ENCODE measurements at regions not wholly inside any gene's neighbourhood (a gene's known extent, or its start where the extent isn't known, plus 50 kb on each side); places are given as distances from the start of the nearest gene placed in this dataset.

DNA sequence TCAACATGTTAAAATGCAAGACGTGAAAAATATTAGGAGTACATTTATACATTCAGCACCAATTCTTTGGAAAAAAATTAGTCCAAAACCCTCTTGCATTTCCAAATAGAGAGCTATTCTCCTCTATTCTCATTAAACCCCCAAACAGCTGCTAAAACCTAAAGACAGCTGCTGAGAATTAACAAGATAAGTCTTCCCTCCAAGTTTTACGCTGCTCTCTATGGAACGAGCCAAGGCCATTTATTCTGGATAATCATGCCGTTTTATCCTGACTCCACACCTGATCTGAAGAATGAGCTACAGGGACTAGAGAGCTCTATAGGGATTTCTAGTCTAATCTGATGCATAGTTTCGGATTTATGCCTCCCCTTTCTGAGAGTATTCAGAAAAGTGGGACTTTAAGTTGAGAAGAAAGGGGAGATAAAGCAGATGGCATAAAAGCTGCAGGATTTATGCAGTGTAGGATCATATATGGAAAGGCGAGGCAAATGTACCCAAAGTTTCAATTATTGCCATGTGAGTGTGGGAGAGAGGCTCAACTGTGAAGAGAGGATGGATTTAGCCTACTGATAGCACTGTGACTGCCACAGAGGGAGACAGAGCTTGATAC, 64.7 kb upstream of the HS3ST5 start:
- TF ChIP-seq KLF10 (CRISPR knock-in tag; IDR thresholded peaks at IDR 0.05) (no peak), EP300 (IDR thresholded peaks at IDR 0.05; ENCODE audit: low read length) (no peak), SMARCA5 (IDR thresholded peaks at IDR 0.05) (no peak), SP1 (CRISPR knock-in tag; IDR thresholded peaks at IDR 0.05) (no peak), CBX3 (IDR thresholded peaks at IDR 0.05; ENCODE audit: borderline replicate concordance in 1 of 2, low read length in 2 of 2) (no peak), FOXA1 (IDR thresholded peaks at IDR 0.05; ENCODE audit: borderline replicate concordance) (no peak), CHD2 (IDR thresholded peaks at IDR 0.05; ENCODE audit: low read depth, low read length) (no peak), ZNF780A (CRISPR knock-in tag; IDR thresholded peaks at IDR 0.05) (no peak), ATF1 (CRISPR knock-in tag; IDR thresholded peaks at IDR 0.05) (no peak), ATF1 (tag; IDR thresholded peaks at IDR 0.05) (no peak)
- TF ChIP-seq, protein P1, sequence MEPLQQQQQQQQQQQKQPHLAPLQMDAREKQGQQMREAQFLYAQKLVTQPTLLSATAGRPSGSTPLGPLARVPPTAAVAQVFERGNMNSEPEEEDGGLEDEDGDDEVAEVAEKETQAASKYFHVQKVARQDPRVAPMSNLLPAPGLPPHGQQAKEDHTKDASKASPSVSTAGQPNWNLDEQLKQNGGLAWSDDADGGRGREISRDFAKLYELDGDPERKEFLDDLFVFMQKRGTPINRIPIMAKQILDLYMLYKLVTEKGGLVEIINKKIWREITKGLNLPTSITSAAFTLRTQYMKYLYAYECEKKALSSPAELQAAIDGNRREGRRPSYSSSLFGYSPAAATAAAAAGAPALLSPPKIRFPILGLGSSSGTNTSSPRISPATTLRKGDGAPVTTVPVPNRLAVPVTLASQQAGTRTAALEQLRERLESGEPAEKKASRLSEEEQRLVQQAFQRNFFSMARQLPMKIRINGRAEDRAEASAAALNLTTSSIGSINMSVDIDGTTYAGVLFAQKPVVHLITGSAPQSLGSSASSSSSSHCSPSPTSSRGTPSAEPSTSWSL (CRISPR knock-in tag; IDR thresholded peaks at IDR 0.05; ENCODE audit: borderline replicate concordance), result no peak
- TF ChIP-seq, protein P2, sequence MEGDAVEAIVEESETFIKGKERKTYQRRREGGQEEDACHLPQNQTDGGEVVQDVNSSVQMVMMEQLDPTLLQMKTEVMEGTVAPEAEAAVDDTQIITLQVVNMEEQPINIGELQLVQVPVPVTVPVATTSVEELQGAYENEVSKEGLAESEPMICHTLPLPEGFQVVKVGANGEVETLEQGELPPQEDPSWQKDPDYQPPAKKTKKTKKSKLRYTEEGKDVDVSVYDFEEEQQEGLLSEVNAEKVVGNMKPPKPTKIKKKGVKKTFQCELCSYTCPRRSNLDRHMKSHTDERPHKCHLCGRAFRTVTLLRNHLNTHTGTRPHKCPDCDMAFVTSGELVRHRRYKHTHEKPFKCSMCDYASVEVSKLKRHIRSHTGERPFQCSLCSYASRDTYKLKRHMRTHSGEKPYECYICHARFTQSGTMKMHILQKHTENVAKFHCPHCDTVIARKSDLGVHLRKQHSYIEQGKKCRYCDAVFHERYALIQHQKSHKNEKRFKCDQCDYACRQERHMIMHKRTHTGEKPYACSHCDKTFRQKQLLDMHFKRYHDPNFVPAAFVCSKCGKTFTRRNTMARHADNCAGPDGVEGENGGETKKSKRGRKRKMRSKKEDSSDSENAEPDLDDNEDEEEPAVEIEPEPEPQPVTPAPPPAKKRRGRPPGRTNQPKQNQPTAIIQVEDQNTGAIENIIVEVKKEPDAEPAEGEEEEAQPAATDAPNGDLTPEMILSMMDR (IDR thresholded peaks at IDR 0.05 in 2 of 3, conservative IDR thresholded peaks at IDR 0.05 in 1 of 3; ENCODE audit: insufficient read depth in 2 of 3, low read depth in 1 of 3, low read length in 3 of 3), result no peak
- TF ChIP-seq, protein P3, sequence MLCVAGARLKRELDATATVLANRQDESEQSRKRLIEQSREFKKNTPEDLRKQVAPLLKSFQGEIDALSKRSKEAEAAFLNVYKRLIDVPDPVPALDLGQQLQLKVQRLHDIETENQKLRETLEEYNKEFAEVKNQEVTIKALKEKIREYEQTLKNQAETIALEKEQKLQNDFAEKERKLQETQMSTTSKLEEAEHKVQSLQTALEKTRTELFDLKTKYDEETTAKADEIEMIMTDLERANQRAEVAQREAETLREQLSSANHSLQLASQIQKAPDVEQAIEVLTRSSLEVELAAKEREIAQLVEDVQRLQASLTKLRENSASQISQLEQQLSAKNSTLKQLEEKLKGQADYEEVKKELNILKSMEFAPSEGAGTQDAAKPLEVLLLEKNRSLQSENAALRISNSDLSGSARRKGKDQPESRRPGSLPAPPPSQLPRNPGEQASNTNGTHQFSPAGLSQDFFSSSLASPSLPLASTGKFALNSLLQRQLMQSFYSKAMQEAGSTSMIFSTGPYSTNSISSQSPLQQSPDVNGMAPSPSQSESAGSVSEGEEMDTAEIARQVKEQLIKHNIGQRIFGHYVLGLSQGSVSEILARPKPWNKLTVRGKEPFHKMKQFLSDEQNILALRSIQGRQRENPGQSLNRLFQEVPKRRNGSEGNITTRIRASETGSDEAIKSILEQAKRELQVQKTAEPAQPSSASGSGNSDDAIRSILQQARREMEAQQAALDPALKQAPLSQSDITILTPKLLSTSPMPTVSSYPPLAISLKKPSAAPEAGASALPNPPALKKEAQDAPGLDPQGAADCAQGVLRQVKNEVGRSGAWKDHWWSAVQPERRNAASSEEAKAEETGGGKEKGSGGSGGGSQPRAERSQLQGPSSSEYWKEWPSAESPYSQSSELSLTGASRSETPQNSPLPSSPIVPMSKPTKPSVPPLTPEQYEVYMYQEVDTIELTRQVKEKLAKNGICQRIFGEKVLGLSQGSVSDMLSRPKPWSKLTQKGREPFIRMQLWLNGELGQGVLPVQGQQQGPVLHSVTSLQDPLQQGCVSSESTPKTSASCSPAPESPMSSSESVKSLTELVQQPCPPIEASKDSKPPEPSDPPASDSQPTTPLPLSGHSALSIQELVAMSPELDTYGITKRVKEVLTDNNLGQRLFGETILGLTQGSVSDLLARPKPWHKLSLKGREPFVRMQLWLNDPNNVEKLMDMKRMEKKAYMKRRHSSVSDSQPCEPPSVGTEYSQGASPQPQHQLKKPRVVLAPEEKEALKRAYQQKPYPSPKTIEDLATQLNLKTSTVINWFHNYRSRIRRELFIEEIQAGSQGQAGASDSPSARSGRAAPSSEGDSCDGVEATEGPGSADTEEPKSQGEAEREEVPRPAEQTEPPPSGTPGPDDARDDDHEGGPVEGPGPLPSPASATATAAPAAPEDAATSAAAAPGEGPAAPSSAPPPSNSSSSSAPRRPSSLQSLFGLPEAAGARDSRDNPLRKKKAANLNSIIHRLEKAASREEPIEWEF (CRISPR knock-in tag; IDR thresholded peaks at IDR 0.05), result no peak

All from K562 (cell line).